ENCODE measurements at regions not wholly inside any gene's neighbourhood (a gene's known extent, or its start where the extent isn't known, plus 50 kb on each side); places are given as distances from the start of the nearest gene placed in this dataset.

GRCh38 chr1:98422816-98423215 lies 238.7 kb upstream of the SNX7 start:
- no peak for DNase-seq (ENCODE audit: low read depth in 2 of 2)

DNA sequence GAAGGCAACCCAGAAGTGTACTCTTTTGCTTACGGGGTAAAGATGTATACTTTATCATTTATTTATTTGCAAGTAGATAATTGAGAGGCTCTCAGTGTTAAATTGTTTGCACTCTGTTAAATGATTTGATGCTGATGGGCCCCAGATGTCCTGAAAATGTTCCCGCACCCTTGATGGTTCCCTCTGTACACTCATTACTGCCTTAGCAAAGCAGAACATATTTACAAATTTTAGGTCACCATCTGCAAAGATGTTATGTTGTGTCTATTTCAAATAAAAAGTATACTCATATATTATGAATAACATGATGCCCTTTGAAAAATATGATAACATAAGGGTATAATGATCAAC lies 240.5 kb upstream of the SNX7 start:
- no peak for DNase-seq (ENCODE audit: low read depth in 2 of 2)

GRCh38 chr1:98420376-98421084 lies 241.0 kb upstream of the SNX7 start:
- peak in 1 of 2 donors; percentile 52 for DNase-seq (ENCODE audit: low read depth in 2 of 2)

- no peak for DNase-seq (ENCODE audit: low read depth in 2 of 2)
Observed at GRCh38 chr1:98417820-98418219, 243.7 kb upstream of the SNX7 start.

GRCh38 chr1:98410082-98410481 lies 251.4 kb upstream of the SNX7 start:
- no peak for DNase-seq (ENCODE audit: low read depth in 2 of 2)

- no peak for DNase-seq (ENCODE audit: low read depth in 2 of 2)
Observed at GRCh38 chr1:98406352-98407088, 255.0 kb upstream of the SNX7 start.

DNA sequence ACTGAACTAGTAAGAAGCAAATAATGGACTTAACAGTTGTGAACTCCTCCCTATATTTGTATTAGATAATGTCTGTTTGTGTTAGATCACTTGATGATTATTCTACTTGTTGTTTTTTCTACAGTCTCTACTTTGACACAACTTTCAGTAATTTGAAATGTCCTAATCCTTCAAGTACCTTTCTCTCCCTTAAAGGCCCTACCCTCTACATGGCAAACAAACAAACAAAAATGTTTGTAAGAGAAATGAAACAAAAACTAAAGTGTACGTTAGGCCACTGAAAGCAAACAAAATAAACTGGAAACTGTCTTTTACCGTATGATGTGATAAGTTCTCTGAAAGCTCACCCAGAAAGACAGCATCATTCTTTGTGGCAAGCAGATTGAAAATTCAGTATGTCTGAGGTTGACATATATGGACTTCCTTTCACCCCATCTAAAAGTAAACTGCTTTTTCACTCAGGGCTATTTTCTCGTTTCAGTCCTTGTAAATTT lies 255.9 kb upstream of the SNX7 start:
- DNase-seq (ENCODE audit: low read depth in 2 of 2), result no peak

DNA sequence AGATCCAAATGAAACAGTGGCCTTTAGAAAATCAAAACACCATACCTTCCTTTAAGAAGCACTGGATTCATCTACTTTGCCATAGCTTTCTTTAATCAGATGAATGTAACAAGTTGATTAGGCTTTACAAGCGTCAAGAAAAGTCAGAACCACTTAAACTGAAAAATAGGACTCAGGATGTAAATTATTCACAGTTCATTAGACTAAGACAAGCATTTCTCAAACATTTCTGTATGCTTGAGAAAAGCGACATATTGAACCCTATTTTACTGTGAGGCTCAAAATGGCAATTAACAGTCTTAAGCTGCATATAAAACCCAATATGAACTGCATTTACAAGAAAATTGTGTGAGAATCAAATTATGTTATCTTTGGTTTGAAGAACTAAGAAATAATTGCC lies 256.7 kb upstream of the SNX7 start:
- DNase-seq (ENCODE audit: low read depth in 2 of 2), result no peak

GRCh38 chr1:98403963-98404480 lies 257.5 kb upstream of the SNX7 start:
- DNase-seq (ENCODE audit: low read depth in 2 of 2), result no peak

GRCh38 chr1:98402860-98403259 lies 258.7 kb upstream of the SNX7 start:
- DNase-seq (ENCODE audit: low read depth in 2 of 2), result no peak

GRCh38 chr1:98400446-98400845 lies 261.1 kb upstream of the SNX7 start:
- DNase-seq (ENCODE audit: low read depth in 2 of 2), result no peak

DNA sequence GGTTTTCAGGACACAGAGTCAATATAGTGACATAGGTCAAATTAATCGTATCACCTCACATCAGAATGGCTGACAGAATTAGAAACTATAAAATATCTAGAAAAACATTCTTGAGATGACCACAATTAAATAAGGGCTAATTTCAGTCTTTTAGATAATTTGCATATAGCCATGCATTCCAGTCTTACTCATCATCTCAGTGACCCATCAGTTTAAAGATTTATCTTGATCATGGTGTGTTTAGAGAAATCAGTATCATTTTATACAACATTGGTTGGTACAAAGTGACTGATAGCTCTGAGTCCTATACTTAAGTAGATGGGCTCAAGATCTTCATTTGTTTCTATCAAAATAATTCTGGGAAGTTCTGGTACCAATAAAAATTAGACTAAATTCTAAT lies 262.3 kb upstream of the SNX7 start:
- no peak for DNase-seq (ENCODE audit: low read depth in 2 of 2)

DNA sequence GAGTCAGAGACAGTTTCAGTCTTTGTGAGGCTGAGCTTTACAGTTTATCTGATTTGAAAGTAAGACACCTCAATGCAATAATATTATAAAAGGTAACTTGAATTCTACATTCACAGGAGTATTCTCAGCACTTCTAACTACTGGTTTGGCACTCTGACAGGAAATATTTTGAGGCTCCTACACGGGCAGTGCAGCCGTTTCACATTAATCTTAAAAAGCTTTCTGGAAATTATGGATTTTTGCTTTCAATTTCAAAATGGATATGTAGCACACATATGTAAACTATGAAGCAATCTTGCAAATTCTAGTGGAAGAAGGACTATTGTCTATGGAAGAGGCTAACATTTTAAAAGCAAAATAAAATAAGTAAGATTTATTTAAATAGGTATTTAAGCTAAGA lies 262.9 kb upstream of the SNX7 start:
- peak in 1 of 2 donors; percentile 40 for DNase-seq (ENCODE audit: low read depth in 2 of 2)

DNA sequence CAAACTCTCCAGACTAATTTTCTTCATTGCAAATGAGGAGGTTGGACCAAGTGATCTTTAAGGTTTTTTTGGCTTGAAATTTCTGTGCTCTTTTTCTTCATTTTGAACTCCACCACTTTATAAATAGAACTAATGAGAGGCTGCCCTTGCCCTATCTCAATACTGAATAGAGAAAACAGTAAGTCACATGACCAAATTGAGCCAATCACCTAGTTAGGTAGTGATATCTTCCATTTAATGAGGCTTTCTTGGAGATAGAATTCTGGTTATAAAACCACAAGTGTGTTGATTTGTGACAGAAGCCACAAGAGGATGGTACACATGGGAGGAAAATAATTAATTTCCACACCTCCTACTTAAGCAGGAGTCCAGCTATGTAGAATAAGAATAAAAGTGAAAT lies 263.4 kb upstream of the SNX7 start:
- no peak for DNase-seq (ENCODE audit: low read depth in 2 of 2)

GRCh38 chr1:98393719-98394118 lies 267.8 kb upstream of the SNX7 start:
- no peak for DNase-seq (ENCODE audit: low read depth in 2 of 2)

DNA sequence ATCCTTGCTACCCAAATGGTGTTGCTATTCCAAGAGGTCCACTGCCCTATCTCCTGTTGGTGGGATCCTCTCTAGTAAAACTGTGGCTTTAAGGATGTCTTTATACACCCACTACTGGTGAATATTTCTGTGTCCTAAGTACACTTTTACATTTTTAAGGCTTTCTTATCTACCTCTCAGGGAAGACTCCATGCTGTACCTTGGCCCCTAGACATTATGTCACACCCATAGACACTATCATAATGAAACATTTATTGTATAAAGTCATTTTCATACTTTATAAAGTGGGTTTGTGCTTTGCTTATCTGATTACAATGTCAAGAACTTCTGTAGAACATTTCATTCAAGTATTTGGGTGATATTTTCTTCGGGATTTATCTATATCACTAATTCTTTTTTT lies 270.3 kb upstream of the SNX7 start:
- no peak for DNase-seq (ENCODE audit: low read depth in 2 of 2)

- peak in 1 of 2 donors; percentile 51 for DNase-seq (ENCODE audit: low read depth in 2 of 2)
Observed at GRCh38 chr1:98389809-98390208, 271.7 kb upstream of the SNX7 start.

- peak; percentile 58 to 92 for DNase-seq (ENCODE audit: low read depth in 2 of 2)
Observed at GRCh38 chr1:98388441-98388840, 273.1 kb upstream of the SNX7 start.

DNA sequence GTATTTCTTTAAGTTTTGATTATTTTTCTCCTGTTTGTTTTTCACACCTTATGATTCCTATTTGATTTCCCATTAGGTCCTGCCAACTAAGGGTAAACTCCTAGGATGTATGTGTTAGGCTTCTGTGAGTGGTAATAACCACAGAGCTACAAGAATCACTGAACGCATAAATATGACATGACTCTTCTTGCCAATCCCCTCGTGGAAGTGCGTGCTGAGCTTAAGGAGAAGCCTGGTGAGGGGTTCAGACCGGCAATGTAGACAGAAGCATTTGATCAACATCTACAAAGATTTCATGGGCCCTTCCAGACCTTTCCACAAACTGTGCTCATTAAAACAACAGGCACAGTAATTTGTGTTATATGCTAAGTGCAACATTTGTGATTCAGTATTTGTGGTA lies 273.8 kb upstream of the SNX7 start:
- DNase-seq (ENCODE audit: low read depth in 2 of 2), result no peak

GRCh38 chr1:98386675-98387440 lies 274.7 kb upstream of the SNX7 start:
- no peak for DNase-seq (ENCODE audit: low read depth in 2 of 2)

GRCh38 chr1:98385652-98386051 lies 275.9 kb upstream of the SNX7 start:
- DNase-seq (ENCODE audit: low read depth in 2 of 2), result peak in 1 of 2 donors; percentile 61

- DNase-seq (ENCODE audit: low read depth in 2 of 2), result no peak
Observed at GRCh38 chr1:98384461-98385141, 276.9 kb upstream of the SNX7 start.
